ENCODE measurements at regions not wholly inside any gene's neighbourhood (a gene's known extent, or its start where the extent isn't known, plus 50 kb on each side); places are given as distances from the start of the nearest gene placed in this dataset.

DNA sequence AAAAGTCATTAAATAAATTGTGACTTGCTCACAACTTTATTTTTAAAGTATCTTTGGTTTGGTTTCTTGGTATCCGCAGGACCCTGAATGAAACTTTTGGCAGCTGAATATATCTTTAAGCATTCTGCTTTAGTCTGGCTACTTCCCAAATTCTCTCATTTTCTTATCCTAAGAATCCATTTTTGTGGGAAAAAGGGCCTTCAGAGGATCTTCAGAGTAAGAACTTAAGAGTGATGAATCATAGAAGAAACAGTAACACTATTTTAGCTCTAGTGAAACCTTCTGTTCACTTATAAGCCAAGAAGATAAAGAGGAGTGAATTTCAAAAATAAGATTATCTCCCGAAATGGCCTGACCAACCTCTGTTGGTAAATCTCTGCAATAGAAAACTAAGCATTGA is 540.6 kb upstream of the MAGEB18 start:
- Histone ChIP-seq H3K27ac (ENCODE audit: low read length) (no peak overlapping the region), H3K9me2 (replicated peaks; ENCODE audit: low read length) (no peaks in the 10 kb centered on the region), H3K9ac (ENCODE audit: low read length) (no peak overlapping the region), H3K79me2 (ENCODE audit: low read length) (no peaks in the 10 kb centered on the region), H3K27me3 (ENCODE audit: low read length) (no peaks in the 10 kb centered on the region), H4K20me1 (ENCODE audit: low read length) (no peaks in the 10 kb centered on the region), H2AFZ (ENCODE audit: low read length) (no peak overlapping the region), H3F3A (ENCODE audit: low read length, unreplicated experiment) (no peaks in the 10 kb centered on the region), H3K9me3 (ENCODE audit: low read length) (no peaks in the 10 kb centered on the region; the same call in 1 of the 2 replicates), H3K4me2 (ENCODE audit: low read length) (no peak overlapping the region), H3K4me1 (ENCODE audit: insufficient read depth, low read length) (no peaks in the 10 kb centered on the region), H3K4me3 (ENCODE audit: low read length) (no peak overlapping the region), H3K36me3 (ENCODE audit: low read depth, low read length) (no peaks in the 10 kb centered on the region)
- no peak for ATAC-seq
- intact Hi-C loops (cut with micrococcal nuclease) = no loop called here
- ChIA-PET POLR2A (ENCODE audit: unreplicated experiment) (no interaction called here), CTCF (no interaction called here)
- BruUV-seq (replicated peaks) = no TSS peak
- DNase-seq = no peak
- no peak for TF ChIP-seq EZH2phosphoT487 (IDR thresholded peaks at IDR 0.05; ENCODE audit: borderline replicate concordance, low read length)
- no peak for TF ChIP-seq CTCF (conservative IDR thresholded peaks at IDR 0.05; ENCODE audit: low read depth, low read length)
- no peak for TF ChIP-seq EZH2 (IDR thresholded peaks at IDR 0.05; ENCODE audit: low read length, unreplicated experiment)

DNA sequence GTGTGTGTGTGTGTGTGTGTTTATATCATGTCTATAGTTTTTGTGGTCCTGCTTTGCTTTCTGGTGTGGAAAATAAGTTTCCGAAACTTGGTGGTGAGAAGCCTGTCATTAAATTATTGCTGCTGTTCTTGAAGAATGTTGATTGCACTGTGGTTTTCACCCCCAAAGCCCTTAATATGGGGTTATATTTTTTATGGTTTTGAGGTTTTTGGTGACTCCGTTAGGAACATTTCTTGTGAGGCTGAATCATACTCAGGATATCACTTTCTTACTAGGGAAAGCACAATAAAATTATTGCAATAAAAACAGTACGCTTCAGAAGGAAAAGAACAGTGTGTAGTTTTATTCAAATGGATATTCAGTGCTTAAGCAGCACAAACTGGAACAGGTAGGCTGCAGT is 539.1 kb upstream of the MAGEB18 start:
- Histone ChIP-seq H3K27ac (ENCODE audit: low read length) (peak overlapping the region; percentile 64), H2AFZ (ENCODE audit: low read length) (no peak overlapping the region), H3K9ac (ENCODE audit: low read length) (no peak overlapping the region), H3K9me3 (ENCODE audit: low read length) (no peaks in the 10 kb centered on the region; the same call in 1 of the 2 replicates), H3K27me3 (ENCODE audit: low read length) (no peaks in the 10 kb centered on the region), H3F3A (ENCODE audit: low read length, unreplicated experiment) (no peaks in the 10 kb centered on the region), H3K4me2 (ENCODE audit: low read length) (no peak overlapping the region), H3K79me2 (ENCODE audit: low read length) (no peaks in the 10 kb centered on the region), H3K36me3 (ENCODE audit: low read depth, low read length) (no peaks in the 10 kb centered on the region), H4K20me1 (ENCODE audit: low read length) (no peaks in the 10 kb centered on the region), H3K4me1 (ENCODE audit: insufficient read depth, low read length) (no peaks in the 10 kb centered on the region), H3K9me2 (replicated peaks; ENCODE audit: low read length) (no peaks in the 10 kb centered on the region), H3K4me3 (ENCODE audit: low read length) (no peak overlapping the region)
- TF ChIP-seq EZH2 (IDR thresholded peaks at IDR 0.05; ENCODE audit: low read length, unreplicated experiment) (no peak), CTCF (conservative IDR thresholded peaks at IDR 0.05; ENCODE audit: low read depth, low read length) (no peak), EZH2phosphoT487 (IDR thresholded peaks at IDR 0.05; ENCODE audit: borderline replicate concordance, low read length) (no peak)
- no peak for DNase-seq
- POLR2A ChIA-PET (ENCODE audit: unreplicated experiment) = no interaction called here
- CTCF ChIA-PET = no interaction called here
- BruUV-seq (replicated peaks) = no TSS peak
- no peak for ATAC-seq
- intact Hi-C loops (cut with micrococcal nuclease) = no loop called here

GRCh38 chrX:25600776-25601175 is 537.4 kb upstream of the MAGEB18 start:
- Histone ChIP-seq H3K36me3 (ENCODE audit: low read depth, low read length) (no peaks in the 10 kb centered on the region), H3F3A (ENCODE audit: low read length, unreplicated experiment) (no peaks in the 10 kb centered on the region), H3K4me2 (ENCODE audit: low read length) (no peak overlapping the region), H3K9me2 (replicated peaks; ENCODE audit: low read length) (no peaks in the 10 kb centered on the region), H3K4me3 (ENCODE audit: low read length) (no peak overlapping the region), H3K27ac (ENCODE audit: low read length) (no peak overlapping the region), H3K9me3 (ENCODE audit: low read length) (no peaks in the 10 kb centered on the region; the same call in 1 of the 2 replicates), H3K9ac (ENCODE audit: low read length) (no peak overlapping the region), H2AFZ (ENCODE audit: low read length) (no peak overlapping the region), H3K4me1 (ENCODE audit: insufficient read depth, low read length) (no peaks in the 10 kb centered on the region), H3K27me3 (ENCODE audit: low read length) (no peaks in the 10 kb centered on the region), H3K79me2 (ENCODE audit: low read length) (no peaks in the 10 kb centered on the region), H4K20me1 (ENCODE audit: low read length) (no peaks in the 10 kb centered on the region)
- CTCF ChIA-PET = no interaction called here
- POLR2A ChIA-PET (ENCODE audit: unreplicated experiment) = no interaction called here
- no peak for ATAC-seq
- BruUV-seq (replicated peaks) = no TSS peak
- intact Hi-C loops (cut with micrococcal nuclease) = no loop called here
- peak; percentile 13 for DNase-seq
- TF ChIP-seq EZH2phosphoT487 (IDR thresholded peaks at IDR 0.05; ENCODE audit: borderline replicate concordance, low read length) = no peak
- TF ChIP-seq EZH2 (IDR thresholded peaks at IDR 0.05; ENCODE audit: low read length, unreplicated experiment) = no peak
- TF ChIP-seq CTCF (conservative IDR thresholded peaks at IDR 0.05; ENCODE audit: low read depth, low read length) = no peak
